ENCODE measurements at regions not wholly inside any gene's neighbourhood (a gene's known extent, or its start where the extent isn't known, plus 50 kb on each side); places are given as distances from the start of the nearest gene placed in this dataset.

DNA sequence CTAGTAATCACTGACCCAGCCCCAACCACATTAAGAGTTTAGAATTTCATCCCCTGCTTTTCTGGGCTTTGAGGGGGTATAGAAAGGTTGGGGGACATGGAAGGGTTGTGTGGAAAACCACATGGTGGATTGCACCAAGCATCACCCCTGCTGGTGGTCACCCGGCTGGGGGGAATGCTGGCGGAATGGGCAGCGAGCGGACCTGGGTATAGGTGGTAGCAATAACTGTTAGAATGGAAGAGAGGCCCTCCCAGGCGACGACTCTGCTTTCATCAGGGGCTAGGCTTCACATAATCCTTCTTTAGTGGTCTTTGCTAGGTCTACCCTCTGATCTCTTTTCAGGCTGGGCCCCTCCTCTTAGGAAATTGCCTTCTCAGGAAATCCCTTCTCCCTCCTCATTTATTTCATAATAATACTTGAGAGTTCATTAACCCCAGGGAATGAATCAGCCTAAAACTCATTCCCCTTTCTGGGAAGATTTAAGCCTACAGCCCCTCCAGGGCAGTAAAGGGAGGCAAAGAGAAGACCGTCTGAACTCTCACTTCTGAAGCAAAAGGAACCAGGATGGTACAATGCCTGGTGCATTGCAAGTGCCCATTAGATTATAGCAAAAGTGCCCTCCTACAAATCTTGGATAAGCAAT, 90.7 kb upstream of the LEP start:
- TF ChIP-seq, protein P1, sequence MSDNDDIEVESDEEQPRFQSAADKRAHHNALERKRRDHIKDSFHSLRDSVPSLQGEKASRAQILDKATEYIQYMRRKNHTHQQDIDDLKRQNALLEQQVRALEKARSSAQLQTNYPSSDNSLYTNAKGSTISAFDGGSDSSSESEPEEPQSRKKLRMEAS (IDR thresholded peaks at IDR 0.05; ENCODE audit: low read depth), result no peak
- TF ChIP-seq POLR2AphosphoS5 (IDR thresholded peaks at IDR 0.05; ENCODE audit: low read depth, low read length), result no peak
- no peak for TF ChIP-seq CTCF (IDR thresholded peaks at IDR 0.05)
- TF ChIP-seq EP300 (IDR thresholded peaks at IDR 0.05; ENCODE audit: borderline replicate concordance in 1 of 2, low read depth in 1 of 2, low read length in 1 of 2), result no peak
- TF ChIP-seq NFIC (IDR thresholded peaks at IDR 0.05; ENCODE audit: borderline replicate concordance), result no peak
- no peak for TF ChIP-seq TAF1 (IDR thresholded peaks at IDR 0.05; ENCODE audit: borderline replicate concordance, low read depth, low read length)
- TF ChIP-seq EZH2phosphoT487 (IDR thresholded peaks at IDR 0.05; ENCODE audit: borderline replicate concordance, low read depth), result no peak
- TF ChIP-seq FOXM1 (IDR thresholded peaks at IDR 0.05; ENCODE audit: low read depth), result no peak
- no peak for TF ChIP-seq ZBTB33 (IDR thresholded peaks at IDR 0.05; ENCODE audit: borderline replicate concordance, low read depth)
- no peak for TF ChIP-seq RCOR1 (IDR thresholded peaks at IDR 0.05; ENCODE audit: low read length)
- no peak for TF ChIP-seq REST (IDR thresholded peaks at IDR 0.05; ENCODE audit: low read depth, low read length)
- TF ChIP-seq, protein P2, sequence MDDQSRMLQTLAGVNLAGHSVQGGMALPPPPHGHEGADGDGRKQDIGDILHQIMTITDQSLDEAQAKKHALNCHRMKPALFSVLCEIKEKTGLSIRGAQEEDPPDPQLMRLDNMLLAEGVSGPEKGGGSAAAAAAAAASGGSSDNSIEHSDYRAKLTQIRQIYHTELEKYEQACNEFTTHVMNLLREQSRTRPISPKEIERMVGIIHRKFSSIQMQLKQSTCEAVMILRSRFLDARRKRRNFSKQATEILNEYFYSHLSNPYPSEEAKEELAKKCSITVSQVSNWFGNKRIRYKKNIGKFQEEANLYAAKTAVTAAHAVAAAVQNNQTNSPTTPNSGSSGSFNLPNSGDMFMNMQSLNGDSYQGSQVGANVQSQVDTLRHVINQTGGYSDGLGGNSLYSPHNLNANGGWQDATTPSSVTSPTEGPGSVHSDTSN (IDR thresholded peaks at IDR 0.05), result no peak
